ENCODE measurements at regions not wholly inside any gene's neighbourhood (a gene's known extent, or its start where the extent isn't known, plus 50 kb on each side); places are given as distances from the start of the nearest gene placed in this dataset.

DNA sequence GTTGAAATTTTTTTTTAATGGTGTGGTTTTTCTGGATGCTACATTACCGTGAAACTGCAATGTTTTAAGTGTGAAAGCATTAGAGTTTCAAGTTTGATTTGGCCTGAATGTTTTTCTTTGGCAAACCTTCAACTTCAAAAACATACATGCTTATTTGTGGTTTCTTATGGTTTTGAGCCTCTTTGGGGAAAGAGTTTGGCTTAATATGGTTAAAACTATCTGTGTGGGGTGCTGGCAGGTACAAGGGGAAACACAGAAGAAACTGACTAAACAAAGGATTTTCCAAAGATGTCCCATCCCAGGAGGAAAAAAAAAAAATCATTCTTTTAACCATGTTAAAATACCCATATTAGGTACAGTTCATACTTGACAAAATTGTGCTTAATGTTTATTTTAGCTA is 121.1 kb downstream of the HGF start:
- DNase-seq (ENCODE audit: low spot score), result no peak

DNA sequence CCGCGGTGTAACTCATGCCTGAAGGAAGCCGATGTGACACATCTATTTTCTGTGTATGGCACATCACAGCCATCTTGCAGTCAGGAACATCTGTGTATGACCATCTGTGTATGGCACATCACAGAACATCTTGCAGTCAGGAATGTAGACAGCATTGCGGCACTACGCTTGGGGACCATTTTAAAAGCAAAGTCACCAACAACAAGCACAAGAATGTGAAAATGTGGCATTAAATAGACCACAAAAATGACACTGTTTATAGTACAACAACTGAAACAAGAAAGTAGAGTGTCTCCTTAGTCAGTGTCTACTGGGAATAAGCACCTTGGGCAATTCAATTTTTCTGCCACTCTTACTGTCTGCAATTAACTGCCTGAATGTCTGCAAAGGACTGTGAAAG is 124.4 kb downstream of the HGF start:
- DNase-seq (ENCODE audit: low spot score), result no peak

DNA sequence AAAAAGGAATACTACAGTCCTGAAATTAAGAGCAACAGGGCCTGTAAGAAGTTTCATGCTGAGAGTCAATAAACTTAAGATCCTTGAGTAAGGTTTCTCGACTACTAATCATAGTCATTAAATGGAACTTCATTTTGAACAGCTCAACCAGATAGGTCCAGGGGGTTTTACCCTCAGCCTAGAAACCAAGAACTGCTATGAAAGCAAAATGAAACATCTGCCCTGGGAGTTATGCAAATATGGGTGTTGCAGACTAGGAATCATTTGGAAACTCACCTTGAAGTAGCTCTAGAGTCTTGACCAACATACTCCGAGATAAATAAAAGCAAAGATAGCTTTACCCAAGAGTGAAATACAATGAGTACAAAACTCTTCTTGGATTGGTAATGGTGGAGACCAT is 128.0 kb downstream of the HGF start:
- no peak for DNase-seq (ENCODE audit: low spot score)

DNA sequence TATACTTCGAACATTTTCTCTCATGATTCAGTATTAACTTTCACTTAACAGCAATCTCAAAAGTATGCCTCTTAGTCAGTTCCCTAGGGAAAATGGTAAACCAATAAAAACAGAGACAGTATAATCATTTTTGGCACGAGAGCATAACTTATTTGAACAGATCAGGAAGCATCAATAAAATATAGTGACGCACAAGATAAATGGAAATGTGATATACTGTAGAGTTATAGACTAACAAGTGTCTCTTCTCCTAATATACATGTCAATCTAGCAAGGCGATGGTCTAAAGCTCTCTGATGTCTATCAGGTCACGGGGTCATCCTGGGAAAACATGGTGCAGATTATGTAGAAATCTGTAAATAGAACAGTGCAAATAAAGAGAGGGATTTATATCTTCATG is 131.6 kb downstream of the HGF start:
- no peak for DNase-seq (ENCODE audit: low spot score)

DNA sequence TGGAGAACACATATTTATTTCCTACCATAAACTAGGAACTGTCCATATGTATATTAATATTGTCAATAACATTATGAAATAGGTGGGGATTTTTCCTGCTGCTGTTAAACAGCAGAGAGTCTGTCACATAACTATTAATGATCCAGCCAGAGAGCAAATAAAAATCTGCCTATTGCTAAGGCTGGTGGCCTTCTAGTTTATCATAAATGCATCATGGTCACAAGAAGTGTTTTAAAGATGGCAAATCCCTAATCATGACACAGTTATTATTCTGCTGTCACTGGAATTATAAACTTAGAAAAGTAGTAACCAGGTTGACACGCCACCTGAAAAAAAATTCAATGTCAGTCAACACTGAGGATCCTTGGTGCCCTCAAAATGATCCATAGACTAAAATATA is 132.3 kb downstream of the HGF start:
- DNase-seq (ENCODE audit: low spot score), result no peak

DNA sequence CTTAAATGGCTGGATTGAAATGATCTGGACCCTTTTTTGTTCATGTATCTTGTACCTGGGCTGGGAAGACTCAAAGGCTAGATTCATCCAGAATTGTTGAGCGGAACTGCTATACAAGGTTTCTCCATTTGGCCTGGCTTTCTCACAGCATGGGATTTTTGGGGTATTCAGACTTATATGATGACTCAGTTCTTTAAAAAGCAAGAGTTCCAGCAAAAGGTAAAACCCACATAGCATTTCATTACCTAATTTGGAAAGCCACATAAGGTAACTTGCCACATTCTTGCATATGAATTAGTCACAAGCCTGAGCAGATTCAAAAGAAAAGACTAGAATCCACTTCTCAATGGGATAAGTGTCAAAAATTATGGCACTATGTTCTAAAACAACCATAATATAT is 137.4 kb downstream of the HGF start:
- DNase-seq (ENCODE audit: low spot score), result no peak

DNA sequence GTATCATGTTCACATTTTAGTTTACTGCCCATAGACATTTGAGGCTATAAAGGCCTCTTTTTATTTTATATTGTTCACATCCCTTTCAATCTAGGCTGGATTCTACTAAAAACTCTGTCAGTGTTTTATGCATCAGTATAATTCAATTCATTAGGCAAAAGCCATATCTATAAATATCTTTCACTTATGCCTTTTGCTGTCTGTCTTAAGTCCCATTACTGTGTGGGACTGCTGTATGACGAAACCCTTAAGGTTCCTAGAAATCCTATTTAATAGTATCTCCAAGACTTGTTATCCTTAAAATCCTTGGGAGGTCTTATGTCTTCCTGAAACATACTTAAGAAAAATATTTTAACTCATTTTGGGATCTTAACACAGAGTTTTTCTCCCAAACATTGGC is 139.2 kb downstream of the HGF start:
- no peak for DNase-seq (ENCODE audit: low spot score)

DNA sequence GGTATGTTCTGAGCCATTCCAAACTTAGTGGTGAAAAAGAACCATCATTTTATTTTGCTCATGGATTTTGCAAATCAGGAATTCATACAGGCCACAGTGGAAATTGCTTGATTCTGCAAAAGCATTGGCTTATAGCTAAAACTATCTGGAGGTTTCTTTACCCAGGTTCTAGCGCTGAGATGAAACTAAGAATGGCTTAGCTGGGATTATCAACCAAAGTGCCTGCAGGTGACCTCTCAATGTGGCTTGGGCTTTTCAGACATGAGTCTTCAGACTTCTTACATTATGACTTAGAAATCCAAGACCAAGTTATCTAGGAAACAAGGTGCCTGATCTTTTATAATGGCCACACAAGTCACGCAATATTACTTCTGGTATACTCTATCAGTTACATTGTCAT is 140.1 kb downstream of the HGF start:
- DNase-seq (ENCODE audit: low spot score), result no peak

DNA sequence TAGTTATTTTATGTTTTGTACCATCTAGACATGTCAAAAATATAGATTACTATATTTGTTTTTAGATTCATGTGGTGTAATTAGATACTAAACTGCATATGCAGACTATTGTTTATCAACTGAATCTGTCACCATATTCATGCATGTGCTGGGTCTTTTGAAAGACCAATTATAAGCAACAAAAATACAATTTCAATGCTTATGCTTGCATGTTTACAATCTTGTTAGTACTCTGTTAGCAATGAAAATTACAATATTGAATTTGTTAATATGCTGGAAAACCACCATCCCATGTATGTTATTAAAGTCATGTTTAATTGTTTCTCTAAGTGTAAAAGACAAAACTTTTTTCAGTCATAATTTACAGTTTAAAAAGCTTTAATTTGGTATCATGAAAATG is 140.9 kb downstream of the HGF start:
- DNase-seq (ENCODE audit: low spot score), result no peak

DNA sequence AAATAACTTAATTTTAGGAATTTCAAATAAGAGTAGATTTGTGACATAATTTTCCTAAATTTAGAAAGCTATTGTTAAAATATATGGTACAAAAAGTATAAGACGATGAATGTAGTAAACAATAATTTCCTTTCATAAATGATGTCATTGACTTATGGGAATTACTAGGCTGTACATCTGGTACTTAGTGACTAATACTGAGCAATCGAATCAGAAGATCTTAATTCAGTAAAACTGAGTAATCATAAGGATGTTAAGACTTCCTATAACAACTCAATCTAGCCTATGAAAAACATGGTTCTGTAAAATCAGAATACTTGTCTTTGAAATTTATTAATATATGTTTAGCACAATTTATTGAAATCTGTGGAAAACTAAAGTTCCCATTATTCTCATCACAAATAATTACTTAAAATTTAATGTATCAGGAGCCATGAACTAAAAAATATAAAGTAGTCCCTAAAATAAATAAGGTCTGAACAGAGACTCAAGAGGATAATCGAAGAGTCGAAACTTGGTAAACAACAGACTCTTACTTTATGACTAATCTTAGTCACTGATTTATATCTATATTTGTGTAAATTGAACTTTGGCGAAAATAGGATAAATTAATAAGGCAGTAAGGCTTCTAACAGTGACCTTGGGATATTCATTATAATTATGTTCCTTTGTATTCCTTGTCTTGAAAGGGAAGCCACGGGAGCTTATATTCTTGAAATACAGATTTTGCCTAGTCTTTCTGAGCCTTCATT is 142.1 kb downstream of the HGF start:
- no peak for DNase-seq (ENCODE audit: low spot score)

DNA sequence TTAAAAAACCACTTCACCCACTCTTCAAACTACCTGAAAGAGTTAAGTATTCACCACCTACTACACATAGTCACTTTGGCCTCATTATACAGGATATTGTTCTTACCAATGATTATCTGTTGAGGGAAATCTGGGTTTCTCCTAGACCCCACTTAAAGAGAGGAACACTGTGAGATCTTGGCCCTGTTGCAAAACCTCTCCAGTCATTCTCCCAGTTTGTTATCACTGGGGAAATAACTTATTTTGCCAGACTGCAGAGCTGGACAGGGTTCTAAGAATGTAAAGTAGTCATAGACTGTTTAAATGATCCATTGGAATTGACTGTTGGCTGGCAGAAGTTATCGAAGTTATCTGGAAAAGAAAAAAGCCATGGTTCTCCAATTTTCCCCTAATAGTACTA is 143.8 kb downstream of the HGF start:
- no peak for DNase-seq (ENCODE audit: low spot score)

DNA sequence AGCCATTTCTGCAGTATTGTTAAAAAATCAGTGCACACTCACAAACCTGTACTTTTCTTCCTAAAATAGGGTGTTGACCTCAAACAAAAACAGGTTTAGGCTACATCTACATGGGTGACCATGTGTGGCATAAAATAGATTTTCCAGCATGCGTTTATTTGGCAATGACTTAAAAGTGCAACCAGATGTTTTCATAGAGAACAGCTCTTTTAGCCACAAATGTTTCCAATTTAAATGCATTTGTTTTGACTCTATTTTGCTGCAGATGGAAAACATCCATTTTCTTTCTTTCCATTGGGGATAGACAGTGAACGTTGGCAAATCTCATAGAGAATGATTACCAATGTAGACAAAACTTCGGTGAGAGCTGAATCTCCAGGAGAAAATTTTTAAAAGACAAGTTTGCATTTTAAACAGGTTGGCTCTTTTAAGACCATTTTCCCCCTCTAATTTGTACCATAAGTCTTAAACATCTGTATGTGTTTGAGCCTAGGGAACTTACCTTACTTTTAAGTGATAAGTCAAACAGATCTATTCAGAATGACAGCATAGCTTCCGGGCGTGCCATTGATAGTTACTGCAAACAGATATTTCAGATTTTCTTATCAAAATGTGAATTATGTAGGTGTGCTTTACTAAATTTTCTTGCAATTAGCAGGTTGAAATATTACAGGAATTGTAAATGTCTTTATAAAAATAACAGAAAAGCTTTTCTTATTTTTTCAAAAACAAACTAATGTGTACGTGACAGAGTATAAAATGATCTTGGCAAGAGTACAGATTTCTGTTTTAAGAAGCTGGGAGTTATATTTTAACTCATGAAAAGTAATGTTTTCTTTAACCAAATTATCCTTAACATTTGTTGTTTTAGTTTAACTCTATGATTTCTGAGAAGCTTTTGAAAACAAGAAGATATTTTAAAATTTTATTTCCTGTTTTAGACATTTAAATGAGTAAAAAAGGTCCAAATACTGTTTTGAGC is 144.9 kb downstream of the HGF start:
- no peak for DNase-seq (ENCODE audit: low spot score)

DNA sequence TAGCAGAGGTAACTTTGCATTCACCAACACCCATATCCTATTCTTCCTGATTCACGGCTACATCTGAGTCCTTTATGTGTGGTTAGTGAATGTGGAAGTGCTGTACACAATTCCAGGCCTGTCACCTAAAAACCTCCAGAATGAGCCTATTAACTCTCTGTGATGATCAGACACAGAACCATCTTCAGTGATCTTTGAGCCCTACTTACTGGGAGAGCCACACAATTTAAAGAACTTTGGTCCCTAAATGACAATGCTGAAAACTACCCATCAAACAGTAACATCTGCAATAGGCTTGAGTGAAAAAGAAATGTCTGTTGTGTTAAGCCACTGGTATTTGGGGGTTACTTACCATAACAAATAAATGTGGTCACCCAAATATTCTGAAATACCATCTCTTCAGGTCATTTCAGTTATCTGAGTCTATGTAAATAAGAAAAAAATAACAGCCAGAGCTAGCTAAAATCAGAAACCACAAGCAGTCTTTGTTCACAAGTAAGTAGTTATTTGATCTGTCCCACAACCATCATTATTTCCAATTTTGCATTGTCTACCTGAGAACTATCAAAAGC is 145.7 kb downstream of the HGF start:
- DNase-seq (ENCODE audit: low spot score), result no peak

DNA sequence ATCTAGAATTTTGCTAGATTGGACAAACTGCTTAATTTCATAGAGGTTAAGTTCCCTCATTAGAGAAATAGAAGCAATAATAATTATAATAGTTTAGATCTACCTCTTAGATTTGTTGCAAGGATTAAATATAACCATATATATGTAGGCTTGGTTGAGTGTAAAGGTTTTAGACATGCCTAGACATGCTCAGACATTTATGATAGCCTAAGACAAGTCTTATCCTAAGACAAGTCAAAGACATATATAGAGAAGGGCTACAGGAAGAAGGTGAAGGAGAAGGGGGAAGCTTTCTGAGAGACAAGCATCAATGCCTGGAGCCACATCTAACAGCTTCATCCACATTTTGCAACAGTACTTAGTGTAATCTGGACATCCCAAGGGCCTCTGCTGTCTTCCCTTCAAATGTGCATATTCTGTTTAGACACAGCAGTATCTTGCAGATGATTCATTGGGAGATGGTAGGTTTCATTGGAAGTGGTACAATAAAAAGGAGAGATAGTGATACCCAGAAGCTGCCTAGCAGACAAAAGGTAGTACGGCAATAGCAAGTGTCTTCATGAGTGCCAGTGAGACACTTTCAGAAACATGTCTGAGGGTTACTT is 146.5 kb downstream of the HGF start:
- no peak for DNase-seq (ENCODE audit: low spot score)

DNA sequence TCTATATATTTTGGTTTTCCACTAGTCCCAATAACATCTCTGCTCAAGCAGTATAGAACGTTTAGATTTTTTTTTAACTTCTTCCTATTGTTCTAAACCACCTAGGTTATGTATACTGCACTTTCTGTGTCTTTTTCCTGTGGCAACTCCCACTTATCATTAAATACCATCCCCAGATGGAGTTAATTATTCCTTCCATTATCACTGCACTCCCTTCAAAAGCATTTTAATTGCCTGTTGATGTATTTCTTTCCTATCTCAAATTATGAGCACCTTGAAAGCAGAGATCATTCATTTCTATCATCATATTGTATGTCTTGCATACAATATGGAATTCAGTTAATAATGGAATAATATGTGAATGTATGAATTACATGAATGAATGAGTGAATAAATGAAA is 148.0 kb downstream of the HGF start:
- DNase-seq (ENCODE audit: low spot score), result no peak

DNA sequence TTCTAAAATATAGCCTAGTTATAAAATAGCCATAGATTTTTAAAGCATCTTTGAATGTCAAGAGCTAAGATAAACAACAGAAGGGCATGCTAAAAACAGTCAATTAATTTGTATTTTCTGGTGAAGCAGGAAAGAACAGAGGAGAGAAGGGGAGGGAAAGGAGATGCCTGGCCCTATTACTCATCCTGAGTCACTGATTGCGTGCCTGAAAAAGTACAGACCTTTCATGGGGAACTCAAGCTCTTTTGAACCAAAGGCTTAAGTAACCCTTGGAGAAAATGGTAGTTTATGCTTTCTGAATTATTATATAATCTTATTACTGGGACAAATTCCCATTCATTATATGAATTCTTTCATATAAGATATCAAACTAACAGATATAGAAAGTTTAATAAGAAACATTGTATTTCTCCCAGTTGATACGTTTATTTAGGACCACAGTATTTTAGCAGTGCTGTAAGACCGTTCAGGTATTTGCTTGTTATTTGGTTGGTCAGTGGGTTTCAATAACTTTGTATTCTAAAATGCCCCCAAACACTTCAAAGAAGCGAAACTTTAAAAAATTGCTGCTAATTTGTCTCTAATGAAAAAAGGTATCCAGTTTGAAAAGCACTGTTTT is 151.3 kb downstream of the HGF start:
- no peak for DNase-seq (ENCODE audit: low spot score)

DNA sequence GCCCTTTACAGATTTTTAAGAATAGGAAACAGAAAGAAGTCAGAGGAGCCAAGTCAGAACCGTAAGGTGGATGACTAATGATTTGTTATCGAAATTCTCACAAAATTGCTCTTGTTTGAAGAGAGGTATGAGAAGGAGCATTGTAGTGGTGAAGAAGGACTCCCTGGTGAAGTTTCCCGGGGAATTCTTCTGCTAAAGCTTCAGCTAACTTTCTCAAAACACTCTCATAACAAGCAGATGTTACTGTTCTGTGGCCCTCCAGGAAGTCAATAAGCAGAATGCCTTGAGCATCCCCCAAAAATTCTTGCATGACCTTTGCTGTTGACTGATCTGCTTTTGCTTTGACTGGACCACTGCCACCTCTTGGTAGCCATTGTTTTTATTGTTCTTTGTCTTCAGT is 152.9 kb downstream of the HGF start:
- DNase-seq (ENCODE audit: low spot score), result no peak

DNA sequence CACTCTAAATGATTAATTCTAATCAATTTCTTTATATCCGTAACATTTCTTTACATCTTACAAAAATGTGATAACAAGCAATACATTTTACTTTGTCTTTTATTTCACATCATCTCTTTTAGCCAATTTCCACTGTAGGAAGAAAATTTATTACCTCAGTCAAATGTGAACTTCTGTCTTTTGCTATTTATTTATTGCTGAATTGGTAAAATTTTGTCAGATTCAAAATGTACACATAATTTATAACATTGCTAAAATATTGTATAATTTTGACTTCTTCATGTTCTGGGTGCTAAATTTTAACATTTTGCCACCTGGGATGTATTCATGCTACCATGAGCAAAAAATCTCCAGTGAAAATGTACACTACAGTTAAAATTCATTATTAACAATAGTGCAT is 158.0 kb downstream of the HGF start:
- no peak for DNase-seq (ENCODE audit: low spot score)

DNA sequence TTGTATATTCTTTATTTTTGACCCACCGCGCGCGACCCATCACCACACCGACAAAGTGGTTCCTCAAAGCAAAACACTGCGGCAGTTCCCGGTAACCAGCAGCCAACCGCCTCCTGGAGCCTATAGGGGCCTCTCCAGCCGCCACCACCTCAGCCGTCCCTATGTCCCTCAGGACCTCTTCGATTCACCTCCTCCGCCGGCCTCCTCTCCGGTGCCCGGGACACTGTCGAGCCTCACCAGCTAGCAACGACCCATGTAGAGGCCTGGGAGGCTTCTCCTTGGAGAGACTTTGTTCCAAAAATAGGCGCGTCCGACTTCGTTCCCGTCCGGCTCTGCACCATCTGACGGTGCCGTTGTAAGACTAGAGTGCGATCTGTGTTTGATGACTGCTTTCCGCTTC is 158.8 kb downstream of the HGF start:
- DNase-seq (ENCODE audit: low spot score), result no peak

DNA sequence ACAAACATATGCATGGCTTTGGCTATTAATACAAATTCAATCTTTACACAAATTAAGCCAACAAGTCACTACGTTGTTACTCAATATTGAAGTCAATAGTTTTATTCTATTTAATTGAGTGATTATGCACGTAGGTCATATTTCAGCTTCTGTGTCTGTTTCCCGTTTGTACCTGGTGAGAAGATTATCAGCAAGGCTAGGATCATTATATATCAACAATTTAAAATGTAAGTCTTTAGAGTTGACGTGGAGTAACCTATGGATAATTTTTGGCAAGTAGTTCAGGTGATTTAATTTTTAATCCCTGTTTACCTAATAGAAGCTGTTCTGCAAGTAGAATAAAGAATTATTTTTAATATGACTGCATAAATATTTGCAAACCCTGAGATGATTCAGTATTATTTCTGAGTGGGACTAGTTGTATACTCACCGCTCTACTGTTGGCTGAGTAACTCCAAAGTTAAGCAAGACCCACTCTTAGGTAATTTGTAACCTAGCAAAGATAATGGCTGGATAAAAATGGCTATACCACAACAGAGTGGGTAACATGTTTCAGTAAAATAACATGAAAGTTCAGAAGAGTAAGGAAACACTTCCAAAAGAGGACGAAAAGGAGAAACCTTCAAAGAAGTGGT is 161.0 kb downstream of the HGF start:
- no peak for DNase-seq (ENCODE audit: low spot score)

DNA sequence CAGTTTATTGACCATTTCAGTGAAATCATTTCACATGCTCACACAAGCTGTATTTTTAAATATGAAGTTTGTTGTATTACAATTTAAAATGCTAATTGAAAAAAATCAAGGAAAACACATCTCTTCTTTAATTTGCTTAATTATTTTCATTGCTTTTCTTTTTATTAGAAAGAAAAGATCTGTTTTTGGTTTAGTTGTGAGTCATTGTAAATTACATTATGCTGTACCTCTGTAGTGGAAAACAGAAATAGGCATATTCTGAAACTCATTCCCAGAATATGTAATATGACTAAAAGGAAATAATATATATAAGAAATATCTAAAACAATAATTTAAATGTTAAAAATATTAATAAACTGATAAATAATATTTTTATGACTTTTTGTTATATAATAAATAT is 161.9 kb downstream of the HGF start:
- no peak for DNase-seq (ENCODE audit: low spot score)

Data from hematopoietic multipotent progenitor cell treated with erythropoietin and hydrocortisone succinate and interleukin-3 and kit ligand, for 17 days (in vitro differentiated cells).